SK-N-SH (cell line): ENCODE measurements at regions not wholly inside any gene's neighbourhood (a gene's known extent, or its start where the extent isn't known, plus 50 kb on each side); places are given as distances from the start of the nearest gene placed in this dataset.

ENCODE experiments used
- ELF1 ChIP-seq: IDR thresholded peaks from 2 replicates; pipeline ENCODE4 v1.4.0; 2012
- EP300 ChIP-seq, 2 experiments: IDR thresholded peaks; 2 replicates each; pipeline versions ENCODE4 v1.4.0 to v1.6.1; 2012; ENCODE audit warnings: borderline replicate concordance in 1 of 2, low read depth in 1 of 2, low read length in 1 of 2
- FOXM1 ChIP-seq: IDR thresholded peaks from 2 replicates; pipeline ENCODE4 v1.4.0; 2012; ENCODE audit warnings: low read depth, mild to moderate bottlenecking
- GABPA ChIP-seq: IDR thresholded peaks from 2 replicates; pipeline ENCODE4 v1.4.0; 2012; ENCODE audit warnings: low read depth, mild to moderate bottlenecking
- TF ChIP-seq, protein P1 (sequence below): fragments of 200-600 bp; sonication (generic); IDR thresholded peaks from 2 replicates; pipeline ENCODE4 v1.6.1; 2017; ENCODE audit warnings: antibody characterized with exemption, mild to moderate bottlenecking, moderate library complexity
- TF ChIP-seq, protein P2 (sequence below): IDR thresholded peaks from 2 replicates; pipeline ENCODE4 v1.4.0; 2012; ENCODE audit warnings: low read depth
- TF ChIP-seq, protein P3 (sequence below): IDR thresholded peaks from 2 replicates; pipeline ENCODE4; 2012
- TF ChIP-seq, protein P4 (sequence below): fragments of 150-350 bp; IDR thresholded peaks from 2 replicates; pipeline ENCODE4 v1.6.1; 2016; ENCODE audit warnings: mild to moderate bottlenecking, low read depth, low read length
- TF ChIP-seq, protein P5 (sequence below): fragments of 150-350 bp; IDR thresholded peaks from 2 replicates; pipeline ENCODE4 v1.6.1; 2017; ENCODE audit warnings: antibody characterized with exemption, low read length, low read depth, borderline replicate concordance

DNA sequence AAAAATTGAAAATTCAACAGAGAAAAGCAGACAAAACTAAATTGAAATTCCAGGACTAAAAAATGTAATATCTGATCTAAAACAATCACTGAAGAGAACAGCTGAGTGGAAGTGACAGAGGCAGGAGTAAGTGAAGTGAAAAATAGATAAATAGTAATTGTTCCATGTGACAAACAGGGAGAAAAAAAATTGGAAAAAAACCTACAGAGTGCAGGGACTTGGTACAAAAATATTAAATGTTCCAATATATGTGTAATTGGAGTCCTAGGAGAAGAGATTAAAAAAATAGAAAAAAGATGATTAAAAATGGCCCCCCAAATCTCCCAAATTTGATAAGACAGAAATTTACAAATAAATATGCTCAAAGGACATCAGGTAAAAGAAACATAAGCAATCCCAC, 63.4 kb upstream of the NAMPT start:
- TF ChIP-seq, protein P1, sequence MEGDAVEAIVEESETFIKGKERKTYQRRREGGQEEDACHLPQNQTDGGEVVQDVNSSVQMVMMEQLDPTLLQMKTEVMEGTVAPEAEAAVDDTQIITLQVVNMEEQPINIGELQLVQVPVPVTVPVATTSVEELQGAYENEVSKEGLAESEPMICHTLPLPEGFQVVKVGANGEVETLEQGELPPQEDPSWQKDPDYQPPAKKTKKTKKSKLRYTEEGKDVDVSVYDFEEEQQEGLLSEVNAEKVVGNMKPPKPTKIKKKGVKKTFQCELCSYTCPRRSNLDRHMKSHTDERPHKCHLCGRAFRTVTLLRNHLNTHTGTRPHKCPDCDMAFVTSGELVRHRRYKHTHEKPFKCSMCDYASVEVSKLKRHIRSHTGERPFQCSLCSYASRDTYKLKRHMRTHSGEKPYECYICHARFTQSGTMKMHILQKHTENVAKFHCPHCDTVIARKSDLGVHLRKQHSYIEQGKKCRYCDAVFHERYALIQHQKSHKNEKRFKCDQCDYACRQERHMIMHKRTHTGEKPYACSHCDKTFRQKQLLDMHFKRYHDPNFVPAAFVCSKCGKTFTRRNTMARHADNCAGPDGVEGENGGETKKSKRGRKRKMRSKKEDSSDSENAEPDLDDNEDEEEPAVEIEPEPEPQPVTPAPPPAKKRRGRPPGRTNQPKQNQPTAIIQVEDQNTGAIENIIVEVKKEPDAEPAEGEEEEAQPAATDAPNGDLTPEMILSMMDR, result no peak
- TF ChIP-seq FOXM1, result no peak
- TF ChIP-seq, protein P2, sequence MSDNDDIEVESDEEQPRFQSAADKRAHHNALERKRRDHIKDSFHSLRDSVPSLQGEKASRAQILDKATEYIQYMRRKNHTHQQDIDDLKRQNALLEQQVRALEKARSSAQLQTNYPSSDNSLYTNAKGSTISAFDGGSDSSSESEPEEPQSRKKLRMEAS, result no peak
- no peak for TF ChIP-seq GABPA
- TF ChIP-seq, protein P3, sequence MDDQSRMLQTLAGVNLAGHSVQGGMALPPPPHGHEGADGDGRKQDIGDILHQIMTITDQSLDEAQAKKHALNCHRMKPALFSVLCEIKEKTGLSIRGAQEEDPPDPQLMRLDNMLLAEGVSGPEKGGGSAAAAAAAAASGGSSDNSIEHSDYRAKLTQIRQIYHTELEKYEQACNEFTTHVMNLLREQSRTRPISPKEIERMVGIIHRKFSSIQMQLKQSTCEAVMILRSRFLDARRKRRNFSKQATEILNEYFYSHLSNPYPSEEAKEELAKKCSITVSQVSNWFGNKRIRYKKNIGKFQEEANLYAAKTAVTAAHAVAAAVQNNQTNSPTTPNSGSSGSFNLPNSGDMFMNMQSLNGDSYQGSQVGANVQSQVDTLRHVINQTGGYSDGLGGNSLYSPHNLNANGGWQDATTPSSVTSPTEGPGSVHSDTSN, result no peak
- TF ChIP-seq, protein P4, sequence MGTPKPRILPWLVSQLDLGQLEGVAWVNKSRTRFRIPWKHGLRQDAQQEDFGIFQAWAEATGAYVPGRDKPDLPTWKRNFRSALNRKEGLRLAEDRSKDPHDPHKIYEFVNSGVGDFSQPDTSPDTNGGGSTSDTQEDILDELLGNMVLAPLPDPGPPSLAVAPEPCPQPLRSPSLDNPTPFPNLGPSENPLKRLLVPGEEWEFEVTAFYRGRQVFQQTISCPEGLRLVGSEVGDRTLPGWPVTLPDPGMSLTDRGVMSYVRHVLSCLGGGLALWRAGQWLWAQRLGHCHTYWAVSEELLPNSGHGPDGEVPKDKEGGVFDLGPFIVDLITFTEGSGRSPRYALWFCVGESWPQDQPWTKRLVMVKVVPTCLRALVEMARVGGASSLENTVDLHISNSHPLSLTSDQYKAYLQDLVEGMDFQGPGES, result no peak
- TF ChIP-seq EP300 (IDR thresholded peaks at IDR 0.05; ENCODE audit: borderline replicate concordance in 1 of 2, low read depth in 1 of 2, low read length in 1 of 2), result no peak
- no peak for TF ChIP-seq ELF1
- TF ChIP-seq, protein P5, sequence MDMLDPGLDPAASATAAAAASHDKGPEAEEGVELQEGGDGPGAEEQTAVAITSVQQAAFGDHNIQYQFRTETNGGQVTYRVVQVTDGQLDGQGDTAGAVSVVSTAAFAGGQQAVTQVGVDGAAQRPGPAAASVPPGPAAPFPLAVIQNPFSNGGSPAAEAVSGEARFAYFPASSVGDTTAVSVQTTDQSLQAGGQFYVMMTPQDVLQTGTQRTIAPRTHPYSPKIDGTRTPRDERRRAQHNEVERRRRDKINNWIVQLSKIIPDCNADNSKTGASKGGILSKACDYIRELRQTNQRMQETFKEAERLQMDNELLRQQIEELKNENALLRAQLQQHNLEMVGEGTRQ, result no peak
